Left colon (tissue), 2 donors: ENCODE measurements at regions not wholly inside any gene's neighbourhood (a gene's known extent, or its start where the extent isn't known, plus 50 kb on each side); places are given as distances from the start of the nearest gene placed in this dataset.
"Not testable (repeated sequence)": the region's sequence is repeated elsewhere in the genome, so short reads cannot be mapped to it uniquely, and the experiment has no call there.

Source experiments
- ATAC-seq: fragments of 200-7000 bp; cut with Tn5 transposase; one replicate; pipeline ENCODE4 v1.9.1; 2020; ENCODE audit warnings: mild to moderate bottlenecking, moderate library complexity
- DNase-seq, 2 donors: peaks; one replicate each; pipeline ENCODE4 v3.0.0-alpha.2; 2020
- intact Hi-C, 2 donors: fragments of 100-400 bp; cut with DNase I in 1 of 2; cut with micrococcal nuclease in 1 of 2; formaldehyde crosslinking; loops; one replicate each; pipeline versions ENCODE4 v1.11.2 to v1.14.0; 2022; cut with DNase I, micrococcal nuclease
- donor health status: DM: no; HTN: no; CAD: no.
- donor health status: DM: yes; HTN: yes; CAD: no.

DNA sequence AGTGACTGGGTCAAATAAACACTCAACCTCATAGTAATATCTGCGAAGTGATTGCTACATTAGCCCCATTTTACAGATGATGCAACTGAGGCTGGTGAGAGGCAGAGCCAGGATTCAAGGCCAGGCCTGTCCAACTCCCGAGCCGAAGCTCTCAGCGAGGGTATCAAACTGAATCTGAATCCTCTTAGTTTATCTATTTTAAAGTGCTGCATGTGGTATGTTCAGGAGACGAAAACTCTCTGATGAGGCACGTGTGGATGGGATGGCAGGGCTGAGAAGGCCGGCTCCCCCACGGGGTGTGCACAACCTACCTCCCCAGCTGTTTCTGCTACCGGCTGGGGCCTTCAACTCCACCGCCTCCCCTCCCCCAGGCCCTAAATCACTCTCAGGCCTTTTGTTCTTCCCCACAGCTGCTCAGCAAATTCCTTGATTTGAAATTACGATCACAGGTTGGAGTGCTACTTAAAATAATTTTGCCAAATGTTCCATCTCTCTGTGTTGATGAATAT lies 171.8 kb downstream of the TOMM20 start:
- ATAC-seq (no peak), DNase-seq (peak in 1 of 2 donors; percentile 48)
- intact Hi-C loops: no loop called here

DNA sequence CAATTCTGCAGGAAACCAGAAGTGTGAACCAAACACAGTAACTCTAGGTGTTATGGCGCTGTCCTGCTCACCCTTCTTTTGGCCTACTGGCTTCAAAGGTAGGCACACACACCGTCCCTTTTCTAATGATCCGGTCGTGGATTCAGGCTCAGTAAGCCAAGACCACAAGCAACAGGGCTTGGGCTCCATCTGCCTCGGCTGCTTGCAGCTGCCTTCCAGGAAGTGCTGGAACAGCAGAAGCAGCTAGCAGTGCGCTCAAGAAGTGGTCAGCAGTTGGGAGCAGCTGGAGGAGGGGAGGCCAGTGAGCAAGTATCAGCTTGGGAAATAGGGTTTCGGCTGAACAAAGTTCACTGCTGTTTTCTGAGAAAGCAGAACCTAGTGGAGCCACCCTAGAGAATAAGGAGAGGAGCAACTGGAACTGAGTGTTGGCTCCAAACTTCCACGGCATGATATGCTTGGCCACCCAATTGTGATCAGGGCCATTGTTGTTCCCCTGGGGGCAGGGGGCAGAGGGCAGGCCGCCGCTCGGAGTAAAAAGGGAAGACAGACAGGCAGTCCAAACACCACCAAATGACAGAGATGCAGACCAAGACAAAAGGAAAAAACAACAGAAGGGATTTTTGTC lies 173.4 kb downstream of the TOMM20 start:
- intact Hi-C loops: no loop called here
- DNase-seq (peak; percentile 71 to 91), ATAC-seq (peak; percentile 31)

DNA sequence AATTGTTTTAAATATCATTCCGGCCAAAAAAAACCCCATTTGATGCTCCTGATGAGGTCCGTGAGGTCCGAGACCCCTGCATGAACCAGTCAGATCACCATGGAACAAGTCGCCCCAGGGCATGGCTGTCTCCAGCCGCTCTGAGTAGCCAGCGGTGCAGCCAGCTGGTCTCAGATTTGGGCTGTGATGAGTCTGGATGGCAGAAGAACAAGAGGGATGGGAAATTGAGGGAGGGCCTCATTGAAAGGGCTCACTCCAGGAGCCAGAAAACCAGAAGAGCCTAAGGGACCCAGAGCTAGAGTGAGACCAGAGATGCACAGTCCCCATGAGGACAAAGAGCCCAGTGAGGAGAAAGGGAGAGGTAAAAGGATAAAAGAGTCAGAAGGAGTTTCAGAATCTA lies 174.0 kb downstream of the TOMM20 start:
- intact Hi-C loops: no loop called here
- no peak for DNase-seq
- no peak for ATAC-seq

DNA sequence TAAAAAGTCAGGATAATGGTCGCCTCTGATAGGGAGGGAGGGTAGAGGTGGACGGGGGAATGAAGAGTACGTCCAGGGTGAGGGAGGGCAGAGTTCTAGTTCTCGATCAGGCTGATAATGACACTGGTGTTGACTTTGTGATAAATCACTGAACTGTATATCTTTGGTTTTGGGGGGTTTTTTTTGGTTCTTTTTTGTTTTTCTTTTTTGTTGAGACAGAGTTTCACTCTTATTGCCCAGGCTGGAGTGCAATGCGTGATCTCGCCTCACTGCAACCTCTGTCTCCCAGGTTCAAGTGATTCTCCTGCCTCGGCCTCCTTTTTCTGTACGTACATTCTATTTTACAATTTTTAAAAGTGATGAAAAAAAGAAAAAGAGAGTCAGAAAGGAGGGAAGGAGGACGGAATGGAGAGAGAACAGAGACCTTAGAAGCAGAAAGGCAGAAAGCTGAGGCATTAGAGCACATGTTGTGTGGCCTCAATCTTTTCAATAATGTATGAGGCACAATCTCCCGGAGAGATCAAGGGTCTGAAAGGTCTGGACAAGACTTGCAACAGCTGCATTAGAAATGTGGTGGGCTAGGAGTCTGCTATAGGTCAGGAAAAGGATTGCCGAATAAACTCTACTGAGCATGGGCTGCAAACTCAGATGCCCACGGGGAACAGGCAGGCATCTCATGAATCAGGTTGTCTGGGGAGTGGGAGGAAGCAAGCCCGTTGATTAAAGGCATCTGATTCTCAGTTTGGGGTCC lies 174.8 kb downstream of the TOMM20 start:
- intact Hi-C loops: no loop called here
- ATAC-seq: no peak
- no peak for DNase-seq

DNA sequence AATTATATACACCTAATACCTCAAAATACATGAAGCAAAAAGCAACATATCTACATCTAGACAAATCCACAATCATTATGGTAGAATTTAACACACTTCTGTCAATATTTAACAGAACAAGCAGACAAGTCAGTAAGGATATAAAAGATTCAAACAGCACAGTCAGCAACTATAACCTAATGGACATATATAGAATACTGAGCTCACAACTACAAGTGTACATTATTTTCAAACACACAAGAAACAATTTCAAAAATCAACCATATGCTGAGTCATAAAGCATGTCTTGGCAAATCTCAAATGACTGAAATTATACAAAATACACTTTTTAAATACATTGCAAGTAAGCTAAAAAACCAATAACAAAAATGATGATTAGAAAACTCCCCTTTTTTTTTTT lies 178.0 kb downstream of the TOMM20 start:
- ATAC-seq (peak; percentile 62), DNase-seq (no peak)
- intact Hi-C loops: no loop called here

DNA sequence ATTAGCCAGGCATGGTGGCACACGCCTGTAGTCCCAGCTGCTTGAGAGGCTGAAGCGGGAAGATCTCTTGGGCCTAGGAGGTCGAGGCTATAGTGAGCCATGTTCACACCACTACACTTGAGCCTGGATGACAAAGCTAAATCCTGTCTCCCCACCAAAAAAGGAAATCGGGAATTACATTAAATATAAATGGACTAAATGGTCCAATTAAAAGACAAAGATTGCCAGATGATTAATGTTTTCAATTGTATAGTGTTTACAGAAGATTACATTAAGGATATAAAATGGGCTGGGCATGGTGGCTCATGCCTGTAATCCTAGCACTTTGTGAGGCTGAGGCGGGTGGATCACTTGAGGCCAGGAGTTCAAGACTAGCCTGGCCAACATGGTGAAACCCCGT lies 179.1 kb downstream of the TOMM20 start:
- DNase-seq, ATAC-seq, intact Hi-C loops: not testable (repeated sequence)

DNA sequence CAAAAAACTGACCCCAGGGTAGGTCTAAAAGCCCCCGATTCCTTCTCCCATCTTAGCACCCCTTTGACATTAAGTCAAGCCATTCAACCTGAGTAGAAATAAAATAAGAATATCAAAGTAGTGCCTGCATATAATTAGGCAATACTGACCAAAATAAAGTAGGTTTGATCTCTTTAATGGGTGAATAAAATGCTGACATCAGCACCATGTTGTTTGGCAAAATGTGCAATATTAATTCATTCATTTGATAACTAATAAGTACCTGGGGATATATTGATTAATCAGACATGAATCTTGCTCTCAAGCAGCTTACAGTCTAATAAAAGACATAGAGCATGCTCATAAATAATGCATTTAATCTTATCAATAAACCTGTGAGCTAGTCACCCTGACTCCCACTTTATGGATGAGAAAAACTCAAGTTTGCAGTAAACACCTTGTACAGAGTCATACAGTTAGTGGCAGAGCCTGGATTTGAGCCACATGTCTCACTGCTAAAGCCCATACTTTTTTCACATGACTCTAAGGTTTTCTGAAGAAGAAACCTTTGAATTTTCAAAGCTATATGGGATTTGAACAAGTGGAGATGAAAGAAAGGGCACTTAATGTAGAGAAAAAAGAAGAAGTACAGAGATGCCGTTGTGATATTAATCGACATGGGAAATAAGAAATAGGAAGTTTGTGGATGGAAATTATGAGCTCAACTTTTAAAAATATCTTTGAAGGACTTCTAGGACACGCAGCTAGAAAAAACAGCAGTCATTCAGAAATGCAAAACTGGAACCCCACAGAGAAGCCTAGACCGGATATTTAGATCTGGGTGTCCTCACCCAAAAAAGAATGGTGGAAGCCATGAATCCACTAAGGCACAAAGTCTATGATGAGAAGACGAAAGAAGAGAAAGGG lies 183.9 kb downstream of the TOMM20 start:
- DNase-seq (no peak), ATAC-seq (no peak)
- intact Hi-C loops: no loop called here

DNA sequence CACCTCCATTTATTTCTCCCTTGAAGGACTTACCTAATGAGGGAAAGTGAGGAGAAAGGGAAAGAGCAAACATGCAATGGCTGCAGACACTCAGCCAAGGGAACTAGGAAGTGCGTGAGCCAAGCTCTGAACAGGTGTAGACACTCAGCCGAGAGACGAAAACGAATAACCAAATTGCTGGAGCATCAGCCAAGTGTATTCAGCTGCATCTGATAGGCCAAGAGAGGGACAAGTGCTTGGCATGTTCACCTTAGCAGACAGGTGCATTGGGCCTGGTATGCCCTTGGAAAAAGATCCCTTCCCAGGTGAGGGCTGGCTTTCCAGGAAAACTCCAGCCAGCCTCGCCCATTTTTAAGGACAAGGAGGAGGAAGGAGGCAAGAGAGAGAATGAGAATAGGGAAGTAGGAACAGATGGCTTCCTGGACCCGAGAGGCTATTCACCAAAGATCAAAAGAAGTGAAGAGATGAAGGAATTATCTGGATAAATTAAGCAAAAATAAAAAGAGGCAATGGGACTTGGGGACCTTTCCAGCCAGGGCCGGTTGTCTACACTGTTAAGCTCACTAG lies 184.7 kb downstream of the TOMM20 start:
- intact Hi-C loops: no loop called here
- DNase-seq (no peak), ATAC-seq (peak; percentile 48)

DNA sequence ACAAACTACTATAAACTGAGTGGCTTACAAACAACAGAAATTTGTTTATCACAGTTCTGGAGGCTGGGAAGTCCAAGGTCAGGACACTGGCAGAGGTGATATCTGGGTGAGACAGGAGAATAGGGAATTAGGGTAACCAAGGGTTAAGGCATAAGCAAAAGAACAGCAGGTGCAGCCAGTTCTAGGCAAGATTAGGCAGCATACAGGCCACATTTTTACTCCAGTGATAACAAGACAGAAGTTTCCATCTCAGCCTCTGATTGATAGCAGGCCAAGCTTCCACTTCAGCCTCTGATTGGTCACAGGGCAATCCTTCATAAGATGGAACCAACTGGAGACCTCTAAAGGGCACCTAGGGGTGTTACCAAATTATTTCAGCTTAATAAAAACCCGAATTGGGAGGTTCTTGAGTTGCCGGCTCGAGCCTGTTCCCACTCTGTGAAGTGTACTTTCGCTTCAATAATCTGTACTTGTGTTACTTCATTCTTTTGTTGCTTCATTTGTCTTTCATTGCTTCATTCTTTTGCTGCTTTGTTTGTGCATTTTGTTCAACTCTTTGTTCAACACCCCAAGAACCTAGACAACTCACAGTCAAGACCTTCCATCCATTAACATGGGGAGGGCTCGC lies 185.6 kb downstream of the TOMM20 start:
- intact Hi-C loops: no loop called here

DNA sequence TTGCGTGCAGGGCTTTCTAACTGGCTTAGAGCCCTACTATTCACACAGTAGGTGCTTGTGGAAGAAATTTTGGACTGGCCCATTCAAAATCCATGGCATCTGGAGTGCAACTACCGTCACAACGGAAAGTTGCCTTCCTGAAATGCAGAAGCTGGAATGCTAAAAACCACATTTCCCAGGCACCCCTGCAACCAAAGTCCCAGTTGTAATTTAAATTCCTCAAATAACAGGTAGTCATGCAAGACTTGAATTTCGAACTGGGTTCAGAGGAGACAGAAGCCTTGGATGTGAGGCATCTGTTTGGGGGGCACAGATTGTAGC lies 186.7 kb downstream of the TOMM20 start:
- ATAC-seq (no peak), DNase-seq (no peak)
- intact Hi-C loops: no loop called here

More for the DNA sequence above, 185.6 kb downstream of the TOMM20 start:
- DNase-seq (no peak), ATAC-seq (no peak)

DNA sequence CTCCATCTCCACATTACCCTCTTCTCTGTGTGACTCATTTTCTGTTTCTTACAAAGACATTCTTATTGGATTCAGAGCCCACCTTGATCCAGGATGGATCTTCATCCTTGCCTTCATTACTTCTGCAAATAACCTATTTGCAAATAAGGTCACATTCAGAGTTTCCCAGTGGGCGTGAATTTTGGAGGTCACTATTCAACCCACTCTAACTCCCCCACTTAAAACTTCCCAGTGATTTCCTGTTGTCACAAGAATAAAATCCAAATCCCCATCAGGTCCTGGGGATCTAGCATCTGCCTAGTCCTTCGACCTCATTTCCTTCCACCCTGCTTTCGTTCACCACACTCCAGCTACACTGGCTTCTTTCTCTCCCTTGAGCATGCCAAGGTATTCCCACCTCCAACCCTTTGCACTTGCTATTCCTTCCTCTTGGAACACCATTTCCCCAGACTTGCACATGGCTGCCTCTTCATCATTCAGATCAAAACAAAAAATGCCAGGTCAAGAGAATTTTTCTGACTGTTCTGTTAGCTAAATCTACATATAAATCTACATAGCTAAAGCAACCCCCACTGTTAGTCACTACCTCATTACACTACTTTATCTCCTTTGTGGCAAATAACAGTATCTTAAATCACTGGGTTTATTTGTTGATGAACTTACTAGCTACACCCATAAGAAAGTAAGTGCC lies 187.2 kb downstream of the TOMM20 start:
- intact Hi-C loops: no loop called here

DNA sequence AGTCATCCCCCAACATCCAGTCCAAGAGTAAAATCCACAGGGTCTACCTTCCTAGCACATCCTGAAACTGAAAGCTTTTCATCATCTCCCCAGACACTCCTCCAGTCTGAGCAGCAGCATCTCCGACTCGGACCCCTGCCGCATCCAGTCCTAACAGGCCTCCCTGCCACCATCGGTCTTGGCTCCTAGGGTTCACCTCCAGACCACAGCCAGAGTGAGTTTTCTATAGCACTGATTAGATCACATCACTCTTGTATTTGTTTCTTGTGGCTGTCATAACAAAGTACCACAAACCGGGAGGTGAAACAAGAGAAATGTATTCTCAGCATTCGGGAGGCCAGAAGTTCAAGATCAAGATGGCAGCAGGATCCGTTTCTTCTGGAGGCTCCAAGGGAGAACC lies 187.8 kb downstream of the TOMM20 start:
- ATAC-seq (no peak), DNase-seq (no peak)
- intact Hi-C loops: no loop called here

More for the DNA sequence above, 187.2 kb downstream of the TOMM20 start:
- no peak for DNase-seq
- ATAC-seq: no peak

DNA sequence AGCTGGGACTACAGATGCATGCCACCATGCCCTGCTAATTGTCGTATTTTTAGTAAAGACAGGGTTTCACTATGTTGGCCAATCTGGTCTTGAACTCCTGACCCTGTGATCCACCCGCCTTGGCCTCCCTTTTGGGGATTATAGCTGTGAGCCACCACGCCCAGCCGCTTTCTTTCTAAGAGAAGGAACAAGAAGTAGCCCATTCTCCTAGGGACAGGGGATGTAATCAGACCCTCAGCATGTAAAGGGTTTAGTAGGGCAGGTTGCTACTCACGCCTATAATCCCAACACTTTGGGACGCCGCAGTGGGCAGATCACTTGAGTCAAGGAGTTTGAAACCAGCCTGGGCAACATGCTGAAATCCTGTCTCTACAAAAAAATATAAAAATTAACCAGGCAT lies 189.7 kb downstream of the TOMM20 start:
- ATAC-seq (no peak), DNase-seq (no peak)
- intact Hi-C loops: no loop called here

DNA sequence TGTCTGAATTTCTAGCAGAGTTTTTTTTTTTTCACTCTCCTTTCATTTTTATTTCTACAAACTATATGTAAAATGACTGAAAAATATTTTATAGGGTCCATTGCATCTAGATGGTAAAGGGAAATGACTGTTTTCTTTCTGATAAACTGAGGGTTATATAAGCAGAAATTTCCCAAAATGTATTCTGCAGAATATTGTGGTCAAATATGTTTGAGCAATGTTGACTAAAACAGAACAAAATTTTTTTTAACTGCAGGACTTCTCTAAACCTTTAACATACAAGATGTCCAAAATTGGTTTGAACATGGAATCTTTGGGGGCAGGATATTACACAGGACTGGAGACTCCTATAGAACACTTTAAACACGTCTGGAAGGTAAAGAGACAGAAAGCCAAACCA lies 190.5 kb downstream of the TOMM20 start:
- DNase-seq (no peak), ATAC-seq (no peak)
- intact Hi-C loops: no loop called here

DNA sequence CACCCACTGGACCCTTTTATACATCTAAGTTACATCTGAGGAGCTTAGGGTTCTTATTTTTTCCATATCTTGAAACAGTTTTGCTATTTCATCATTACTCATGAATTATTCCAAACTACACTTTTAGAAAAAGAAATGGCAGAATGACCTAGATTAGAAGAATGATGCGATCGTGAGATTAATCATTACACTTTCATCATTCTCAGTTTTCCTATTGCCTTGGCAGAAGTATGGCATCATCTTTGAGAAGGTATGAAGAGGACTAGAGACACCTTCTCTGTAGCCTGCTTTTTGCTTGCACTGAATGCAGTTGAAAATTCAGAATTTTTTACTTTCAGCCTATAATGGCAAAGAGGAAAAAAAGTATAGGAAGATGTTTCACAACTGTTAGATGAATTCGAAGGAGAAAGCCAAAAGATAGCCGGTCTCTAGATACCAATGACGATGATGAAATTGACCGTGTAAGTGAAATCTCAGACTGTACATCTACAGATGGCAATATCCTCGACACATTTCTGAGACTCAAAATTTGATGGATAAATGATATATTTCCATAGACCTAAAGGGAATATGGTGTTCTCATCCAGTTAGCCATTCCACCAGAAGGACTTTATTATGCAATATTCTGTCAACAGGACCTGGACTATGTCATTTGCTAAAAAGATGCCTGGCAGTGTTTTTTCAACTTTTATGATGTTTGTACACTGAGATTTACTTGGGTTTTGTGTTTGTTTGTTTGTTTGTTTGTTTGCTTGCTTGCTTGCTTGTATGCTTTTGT lies 191.8 kb downstream of the TOMM20 start:
- ATAC-seq (no peak), DNase-seq (no peak)
- intact Hi-C loops: no loop called here

DNA sequence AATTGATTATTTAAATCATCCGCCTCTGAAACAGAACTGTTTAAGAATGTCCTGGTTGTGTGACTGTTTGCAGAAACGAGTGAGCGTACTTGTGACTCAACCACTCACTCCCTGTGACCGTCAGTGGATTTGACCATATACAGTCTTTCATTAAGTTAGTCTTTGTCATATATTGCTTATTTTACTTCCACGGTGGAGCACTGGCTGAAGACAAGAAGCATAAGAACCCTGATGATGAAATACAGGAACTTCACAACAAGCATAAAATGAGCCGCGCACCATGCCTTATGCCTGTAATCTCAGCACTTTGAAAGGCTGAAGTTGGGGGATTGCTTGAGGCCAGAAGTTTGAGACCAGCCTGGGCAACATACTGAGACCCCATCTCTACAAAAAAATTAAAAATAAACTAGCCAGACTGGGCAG lies 194.0 kb downstream of the TOMM20 start:
- intact Hi-C loops: no loop called here
- no peak for DNase-seq
- no peak for ATAC-seq

DNA sequence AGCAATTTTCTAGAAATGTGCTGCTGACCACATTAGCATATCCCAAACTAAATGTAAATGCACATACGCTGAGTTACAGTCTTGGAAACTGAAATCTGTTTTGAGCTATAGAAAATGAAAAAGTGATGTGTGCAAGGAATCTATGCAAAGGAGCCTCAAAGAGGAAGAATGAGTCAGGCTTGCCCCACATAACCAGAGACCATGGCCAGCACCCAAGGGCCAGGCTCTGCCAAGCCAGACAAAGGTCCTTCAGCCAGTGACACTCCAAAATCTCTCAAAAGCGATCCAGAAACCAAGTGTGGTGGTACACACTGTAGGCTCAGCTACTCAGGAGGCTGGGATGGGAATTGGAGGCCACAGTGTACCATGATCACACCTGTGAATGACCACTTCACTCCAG lies 195.2 kb downstream of the TOMM20 start:
- DNase-seq (no peak), ATAC-seq (no peak)
- intact Hi-C loops: no loop called here
